SK-N-SH (cell line): ENCODE measurements at regions not wholly inside any gene's neighbourhood (a gene's known extent, or its start where the extent isn't known, plus 50 kb on each side); places are given as distances from the start of the nearest gene placed in this dataset.
A peak's percentile ranks its signal among the peaks of the same experiment; 100 is the strongest.

Experiments used
- CTCF ChIA-PET: fragments of 300-600, 350-600 bp; formaldehyde crosslinking; extraction: SDS; loops from one replicate; lab custom pipeline; 2021; lab: Yijun Ruan, JAX
- POLR2A ChIA-PET: fragments of 350-600 bp; sonication (Branson Sonifier 250); formaldehyde crosslinking; extraction: SDS; loops from one replicate; lab custom pipeline; 2020; ENCODE audit warnings: antibody characterized with exemption, inconsistent platforms; lab: Yijun Ruan, JAX
- DNase-seq: peaks from one replicate; pipeline ENCODE4 v3.0.0; 2012
- H2AFZ ChIP-seq: fragments of 200-600 bp; sonication (generic); 2 replicates; pipeline ENCODE4 v1.8.1; 2016; ENCODE audit warnings: antibody characterized with exemption, mild to moderate bottlenecking, low read depth
- H3F3A ChIP-seq: fragments of 200-600 bp; sonication (generic); replicated peaks from 2 replicates; pipeline ENCODE3; 2016; ENCODE audit warnings: antibody characterized with exemption, mild to moderate bottlenecking; ENCODE audit not compliant: insufficient read depth
- H3K27ac ChIP-seq, 2 experiments: fragments of 200-500 bp in 1 of 2; fragments of 200-600 bp in 1 of 2; sonication (Bioruptor generic) in 1 of 2; sonication (generic), shearing (Covaris generic) in 1 of 2; 2 replicates each; pipeline versions ENCODE4 v1.5.1 to v1.6.1; 2014 to 2016; ENCODE audit warnings: low read depth in 2 of 2, inconsistent platforms in 1 of 2, low read length in 1 of 2, mild to moderate bottlenecking in 1 of 2, mixed read lengths in 1 of 2
- H3K27me3 ChIP-seq: fragments of 200-600 bp; sonication (generic), shearing (Covaris generic); 2 replicates; pipeline ENCODE4 v1.6.1; 2016; ENCODE audit warnings: mixed run types; ENCODE audit not compliant: insufficient read depth
- H3K36me3 ChIP-seq, 2 experiments: fragments of 200-500 bp in 1 of 2; fragments of 200-600 bp in 1 of 2; sonication (Bioruptor generic) in 1 of 2; sonication (generic) in 1 of 2; replicated peaks in 1 of 2; 2 replicates each; pipeline versions ENCODE3 to v1.5.1; 2014 to 2016; ENCODE audit warnings: low read length in 1 of 2, mild to moderate bottlenecking in 1 of 2; ENCODE audit not compliant: insufficient read depth in 2 of 2, control insufficient read depth in 1 of 2
- H3K4me1 ChIP-seq, 2 experiments: fragments of 200-500 bp in 1 of 2; fragments of 200-600 bp in 1 of 2; sonication (Bioruptor generic) in 1 of 2; sonication (generic), shearing (Covaris generic) in 1 of 2; 2 replicates each; pipeline versions ENCODE4 v1.5.1 to v1.6.1; 2014 to 2016; ENCODE audit warnings: low read depth in 1 of 2, low read length in 1 of 2, mixed run types in 1 of 2; ENCODE audit not compliant: insufficient read depth in 2 of 2, control insufficient read depth in 1 of 2
- H3K4me2 ChIP-seq: fragments of 200-600 bp; sonication (generic), shearing (Covaris generic); 2 replicates; pipeline ENCODE4 v1.6.1; 2017; ENCODE audit warnings: mixed run types
- H3K4me3 ChIP-seq, 2 experiments: fragments of 200-500 bp in 1 of 2; fragments of 200-600 bp in 1 of 2; sonication (Bioruptor generic) in 1 of 2; sonication (generic), shearing (Covaris generic) in 1 of 2; 2 replicates each; pipeline versions ENCODE4 v1.5.1 to v1.8.1; 2014 to 2016; ENCODE audit warnings: low read depth in 2 of 2, inconsistent platforms in 1 of 2, low read length in 1 of 2, mild to moderate bottlenecking in 1 of 2, mixed read lengths in 1 of 2, moderate library complexity in 1 of 2
- H3K79me2 ChIP-seq: fragments of 200-600 bp; sonication (generic); 2 replicates; pipeline ENCODE4 v1.8.1; 2017; ENCODE audit warnings: mild to moderate bottlenecking; ENCODE audit not compliant: insufficient read depth
- H3K9ac ChIP-seq: fragments of 200-600 bp; sonication (generic); 2 replicates; pipeline ENCODE4 v1.6.1; 2017; ENCODE audit warnings: mixed run types
- H3K9me2 ChIP-seq: fragments of 200-600 bp; sonication (generic); 2 replicates; pipeline ENCODE4 v1.6.1; 2017; ENCODE audit warnings: mixed run types
- H3K9me3 ChIP-seq: fragments of 200-600 bp; sonication (generic); 2 replicates; pipeline ENCODE4 v1.6.1; 2017; ENCODE audit warnings: mixed run types, mild to moderate bottlenecking, moderate library complexity
- H4K20me1 ChIP-seq: fragments of 200-600 bp; sonication (generic); 2 replicates; pipeline ENCODE4 v1.6.1; 2017; ENCODE audit warnings: mild to moderate bottlenecking, mixed run types; ENCODE audit not compliant: insufficient read depth
- ELF1 ChIP-seq: IDR thresholded peaks from 2 replicates; pipeline ENCODE4 v1.4.0; 2012
- EZH2phosphoT487 ChIP-seq: fragments of 200-600 bp; sonication (generic); IDR thresholded peaks from 2 replicates; pipeline ENCODE4 v1.6.1; 2017; ENCODE audit warnings: low read depth, mixed run types, mild to moderate bottlenecking, antibody characterized with exemption, moderate library complexity, borderline replicate concordance
- JUND ChIP-seq: IDR thresholded peaks from 2 replicates; pipeline ENCODE4 v1.4.0; 2012
- POLR2AphosphoS5 ChIP-seq: IDR thresholded peaks from 2 replicates; pipeline ENCODE4 v1.6.1; 2012; ENCODE audit warnings: low read depth, low read length
- RAD21 ChIP-seq: IDR thresholded peaks from 2 replicates; pipeline ENCODE4 v1.6.1; 2012; ENCODE audit warnings: mild to moderate bottlenecking, low read length
- SIN3A ChIP-seq: IDR thresholded peaks from 2 replicates; pipeline ENCODE4 v1.6.1; 2012; ENCODE audit warnings: low read depth, mild to moderate bottlenecking, low read length, moderate library complexity, borderline replicate concordance
- SMC3 ChIP-seq: IDR thresholded peaks from 2 replicates; pipeline ENCODE4 v1.6.1; 2012; ENCODE audit warnings: low read depth, low read length, improper control_type of control experiment
- TAF1 ChIP-seq: IDR thresholded peaks from 2 replicates; pipeline ENCODE4 v1.6.1; 2012; ENCODE audit warnings: low read depth, mild to moderate bottlenecking, low read length, moderate library complexity, borderline replicate concordance
- WGBS: methylation state at CpG from one replicate; pipeline ENCODE4 v1.1.6; 2017; ENCODE audit warnings: low lambda C conversion rate; 5-methylcytosine and 5-hydroxymethylcytosine counted together
- TF ChIP-seq, protein P1 (sequence below): fragments of 200-600 bp; sonication (generic); IDR thresholded peaks from 2 replicates; pipeline ENCODE4 v1.6.1; 2017; ENCODE audit warnings: antibody characterized with exemption, mild to moderate bottlenecking, moderate library complexity
- TF ChIP-seq, protein P2 (sequence below): IDR thresholded peaks from 2 replicates; pipeline ENCODE4 v1.4.0; 2012; ENCODE audit warnings: low read depth, borderline replicate concordance
- TF ChIP-seq, protein P3 (sequence below): IDR thresholded peaks from 2 replicates; pipeline ENCODE4 v1.6.1; 2012; ENCODE audit warnings: mild to moderate bottlenecking, low read depth, low read length, moderate library complexity

DNA sequence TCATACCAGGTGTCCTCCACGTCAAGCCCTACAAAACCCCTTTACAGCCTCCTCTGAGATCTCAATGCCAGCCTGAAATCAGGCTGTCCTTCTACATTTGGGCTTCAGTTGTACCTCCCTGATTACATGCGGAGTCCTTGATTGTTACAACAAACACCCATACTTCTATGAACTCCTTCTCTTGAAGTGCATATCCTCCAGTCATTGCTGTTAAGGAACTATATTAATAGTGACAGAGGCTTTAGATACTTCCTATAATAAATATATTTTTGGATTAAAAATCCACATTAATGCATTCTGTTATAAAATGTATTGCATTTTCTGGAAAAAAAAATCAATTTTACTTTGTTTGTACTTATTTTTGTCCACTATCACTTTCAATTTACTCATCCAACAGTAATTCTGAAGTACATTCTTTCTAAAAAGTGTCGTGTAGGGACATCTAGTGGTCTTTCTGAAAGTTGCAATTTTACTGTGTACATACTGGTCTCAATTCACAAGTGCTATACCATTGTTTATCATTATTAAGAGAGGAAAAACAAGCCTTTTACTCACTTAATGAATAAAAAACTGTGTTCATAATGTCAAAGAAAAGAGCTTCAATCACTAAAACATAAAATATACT, 316.4 kb downstream of the DSEL start:
- CTCF ChIA-PET = interaction anchor here (0.7 to 5.1 kb wide), 13 partner anchors 10 to 1460 kb away, joined by 3 to 63 read pairs (median 4); no protein-coding TSS in a partner anchor
- no peak for TF ChIP-seq ELF1
- TF ChIP-seq, protein P1, sequence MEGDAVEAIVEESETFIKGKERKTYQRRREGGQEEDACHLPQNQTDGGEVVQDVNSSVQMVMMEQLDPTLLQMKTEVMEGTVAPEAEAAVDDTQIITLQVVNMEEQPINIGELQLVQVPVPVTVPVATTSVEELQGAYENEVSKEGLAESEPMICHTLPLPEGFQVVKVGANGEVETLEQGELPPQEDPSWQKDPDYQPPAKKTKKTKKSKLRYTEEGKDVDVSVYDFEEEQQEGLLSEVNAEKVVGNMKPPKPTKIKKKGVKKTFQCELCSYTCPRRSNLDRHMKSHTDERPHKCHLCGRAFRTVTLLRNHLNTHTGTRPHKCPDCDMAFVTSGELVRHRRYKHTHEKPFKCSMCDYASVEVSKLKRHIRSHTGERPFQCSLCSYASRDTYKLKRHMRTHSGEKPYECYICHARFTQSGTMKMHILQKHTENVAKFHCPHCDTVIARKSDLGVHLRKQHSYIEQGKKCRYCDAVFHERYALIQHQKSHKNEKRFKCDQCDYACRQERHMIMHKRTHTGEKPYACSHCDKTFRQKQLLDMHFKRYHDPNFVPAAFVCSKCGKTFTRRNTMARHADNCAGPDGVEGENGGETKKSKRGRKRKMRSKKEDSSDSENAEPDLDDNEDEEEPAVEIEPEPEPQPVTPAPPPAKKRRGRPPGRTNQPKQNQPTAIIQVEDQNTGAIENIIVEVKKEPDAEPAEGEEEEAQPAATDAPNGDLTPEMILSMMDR = peak; percentile 76
- TF ChIP-seq, protein P2, sequence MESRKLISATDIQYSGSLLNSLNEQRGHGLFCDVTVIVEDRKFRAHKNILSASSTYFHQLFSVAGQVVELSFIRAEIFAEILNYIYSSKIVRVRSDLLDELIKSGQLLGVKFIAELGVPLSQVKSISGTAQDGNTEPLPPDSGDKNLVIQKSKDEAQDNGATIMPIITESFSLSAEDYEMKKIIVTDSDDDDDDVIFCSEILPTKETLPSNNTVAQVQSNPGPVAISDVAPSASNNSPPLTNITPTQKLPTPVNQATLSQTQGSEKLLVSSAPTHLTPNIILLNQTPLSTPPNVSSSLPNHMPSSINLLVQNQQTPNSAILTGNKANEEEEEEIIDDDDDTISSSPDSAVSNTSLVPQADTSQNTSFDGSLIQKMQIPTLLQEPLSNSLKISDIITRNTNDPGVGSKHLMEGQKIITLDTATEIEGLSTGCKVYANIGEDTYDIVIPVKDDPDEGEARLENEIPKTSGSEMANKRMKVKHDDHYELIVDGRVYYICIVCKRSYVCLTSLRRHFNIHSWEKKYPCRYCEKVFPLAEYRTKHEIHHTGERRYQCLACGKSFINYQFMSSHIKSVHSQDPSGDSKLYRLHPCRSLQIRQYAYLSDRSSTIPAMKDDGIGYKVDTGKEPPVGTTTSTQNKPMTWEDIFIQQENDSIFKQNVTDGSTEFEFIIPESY = no peak
- TF ChIP-seq RAD21 = peak; percentile 89
- TF ChIP-seq TAF1 = no peak
- no peak for TF ChIP-seq JUND
- TF ChIP-seq EZH2phosphoT487 = no peak
- TF ChIP-seq SMC3 = peak; percentile 57
- TF ChIP-seq, protein P3, sequence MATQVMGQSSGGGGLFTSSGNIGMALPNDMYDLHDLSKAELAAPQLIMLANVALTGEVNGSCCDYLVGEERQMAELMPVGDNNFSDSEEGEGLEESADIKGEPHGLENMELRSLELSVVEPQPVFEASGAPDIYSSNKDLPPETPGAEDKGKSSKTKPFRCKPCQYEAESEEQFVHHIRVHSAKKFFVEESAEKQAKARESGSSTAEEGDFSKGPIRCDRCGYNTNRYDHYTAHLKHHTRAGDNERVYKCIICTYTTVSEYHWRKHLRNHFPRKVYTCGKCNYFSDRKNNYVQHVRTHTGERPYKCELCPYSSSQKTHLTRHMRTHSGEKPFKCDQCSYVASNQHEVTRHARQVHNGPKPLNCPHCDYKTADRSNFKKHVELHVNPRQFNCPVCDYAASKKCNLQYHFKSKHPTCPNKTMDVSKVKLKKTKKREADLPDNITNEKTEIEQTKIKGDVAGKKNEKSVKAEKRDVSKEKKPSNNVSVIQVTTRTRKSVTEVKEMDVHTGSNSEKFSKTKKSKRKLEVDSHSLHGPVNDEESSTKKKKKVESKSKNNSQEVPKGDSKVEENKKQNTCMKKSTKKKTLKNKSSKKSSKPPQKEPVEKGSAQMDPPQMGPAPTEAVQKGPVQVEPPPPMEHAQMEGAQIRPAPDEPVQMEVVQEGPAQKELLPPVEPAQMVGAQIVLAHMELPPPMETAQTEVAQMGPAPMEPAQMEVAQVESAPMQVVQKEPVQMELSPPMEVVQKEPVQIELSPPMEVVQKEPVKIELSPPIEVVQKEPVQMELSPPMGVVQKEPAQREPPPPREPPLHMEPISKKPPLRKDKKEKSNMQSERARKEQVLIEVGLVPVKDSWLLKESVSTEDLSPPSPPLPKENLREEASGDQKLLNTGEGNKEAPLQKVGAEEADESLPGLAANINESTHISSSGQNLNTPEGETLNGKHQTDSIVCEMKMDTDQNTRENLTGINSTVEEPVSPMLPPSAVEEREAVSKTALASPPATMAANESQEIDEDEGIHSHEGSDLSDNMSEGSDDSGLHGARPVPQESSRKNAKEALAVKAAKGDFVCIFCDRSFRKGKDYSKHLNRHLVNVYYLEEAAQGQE = no peak
- TF ChIP-seq POLR2AphosphoS5 = no peak
- TF ChIP-seq SIN3A = no peak
- TF ChIP-seq, all 33 proteins: peak for 3
- Histone ChIP-seq H2AFZ (no peak overlapping the region), H4K20me1 (no peaks in the 10 kb centered on the region), H3K4me3 (no peak overlapping the region; a peak in 1 of 4 replicates), H3K9me2 (no peaks in the 10 kb centered on the region), H3K4me1 (no peaks in the 10 kb centered on the region), H3K9me3 (no peaks in the 10 kb centered on the region; the same call in 1 of the 2 replicates), H3K4me2 (no peak overlapping the region), H3K79me2 (no peaks in the 10 kb centered on the region), H3K27ac (no peak overlapping the region), H3F3A (no peaks in the 10 kb centered on the region), H3K27me3 (0 out of 2 replicates have a peak, but pooled peaks cover 7% of the 10 kb centered on the region), H3K36me3 (no peaks in the 10 kb centered on the region), H3K9ac (no peak overlapping the region)
- 39% methylated on average over 3 of the region's 3 CpGs for WGBS
- POLR2A ChIA-PET = no interaction called here
- peak; percentile 32 for DNase-seq
